ENCODE measurements at regions not wholly inside any gene's neighbourhood (a gene's known extent, or its start where the extent isn't known, plus 50 kb on each side); places are given as distances from the start of the nearest gene placed in this dataset.
"Not testable (repeated sequence)": the region's sequence is repeated elsewhere in the genome, so short reads cannot be mapped to it uniquely, and the experiment has no call there.

GRCh38 chr2:52022006-52022405 lies 990.1 kb upstream of the NRXN1 start:
- POLR2A ChIA-PET (ENCODE audit: low non-redundant PET), result no interaction called here
- no peak overlapping the region for H3K27ac ChIP-seq
- TF ChIP-seq CTCF (conservative IDR thresholded peaks at IDR 0.05; ENCODE audit: low read depth), result no peak
- DNase-seq (ENCODE audit: low spot score), result no peak
- CTCF ChIA-PET, result no interaction called here

- H3K27ac ChIP-seq, result no peak overlapping the region
- TF ChIP-seq CTCF (conservative IDR thresholded peaks at IDR 0.05; ENCODE audit: low read depth), result no peak
- no peak for DNase-seq (ENCODE audit: low spot score)
- POLR2A ChIA-PET (ENCODE audit: low non-redundant PET), result no interaction called here
- CTCF ChIA-PET, result no interaction called here
Measured at GRCh38 chr2:52017646-52018235, 985.8 kb upstream of the NRXN1 start.

GRCh38 chr2:52006821-52007366 lies 975.0 kb upstream of the NRXN1 start:
- POLR2A ChIA-PET (ENCODE audit: low non-redundant PET); DNase-seq (ENCODE audit: low spot score); CTCF ChIA-PET; H3K27ac ChIP-seq: not testable (repeated sequence)

DNA sequence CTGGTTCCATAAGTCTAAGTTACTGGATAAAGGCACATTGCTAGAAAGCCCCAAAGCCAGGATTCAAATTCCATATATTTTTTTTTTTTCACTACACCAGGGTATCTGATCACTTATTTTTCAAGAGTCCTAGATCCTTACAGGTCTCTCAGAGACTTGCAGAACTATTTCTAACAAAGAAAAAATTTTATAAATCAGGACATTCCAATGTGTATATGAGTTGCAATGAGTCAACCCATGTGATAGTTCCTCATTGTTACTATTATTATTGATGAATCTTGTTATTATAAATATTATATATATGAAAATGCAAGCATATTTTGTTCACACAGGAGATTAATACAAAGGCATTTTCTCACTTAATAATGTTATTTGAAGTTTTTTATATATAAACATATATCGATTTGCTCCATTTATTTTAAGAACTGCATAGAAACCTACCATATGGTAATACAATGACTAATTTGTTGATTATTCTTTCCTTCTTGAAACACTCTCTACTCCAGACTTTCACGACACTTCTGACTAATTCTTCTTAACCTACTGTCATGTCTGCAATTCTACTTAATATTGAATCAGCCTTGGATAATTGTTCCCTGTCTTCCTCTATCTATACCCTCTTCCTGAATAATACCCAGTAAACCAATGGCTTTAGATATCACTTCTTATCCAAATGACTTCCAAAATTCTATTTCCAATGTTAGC lies 968.4 kb upstream of the NRXN1 start:
- ChIA-PET POLR2A (ENCODE audit: low non-redundant PET) (no interaction called here), CTCF (no interaction called here)
- DNase-seq (ENCODE audit: low spot score), result no peak
- TF ChIP-seq CTCF (conservative IDR thresholded peaks at IDR 0.05; ENCODE audit: low read depth), result no peak
- H3K27ac ChIP-seq, result no peak overlapping the region

DNA sequence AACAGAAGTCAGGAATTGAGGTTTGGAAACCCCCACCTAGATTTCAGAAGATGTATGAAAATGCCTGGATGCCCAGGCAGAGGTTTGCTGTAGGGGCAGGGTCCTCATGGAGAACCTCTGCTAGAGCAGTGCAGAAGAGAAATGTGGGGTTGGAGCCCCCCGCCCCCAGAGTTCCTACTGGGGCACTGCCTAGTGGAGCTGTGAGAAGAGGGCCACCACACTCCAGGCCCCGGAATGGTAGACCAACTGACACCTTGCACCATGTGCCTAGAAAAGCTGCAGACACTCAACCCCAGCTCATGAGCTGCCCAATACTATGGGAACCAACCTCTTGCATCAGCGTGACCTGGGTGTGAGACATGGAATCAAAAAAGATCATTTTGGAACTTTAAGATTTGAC lies 967.0 kb upstream of the NRXN1 start:
- DNase-seq (ENCODE audit: low spot score), result no peak
- ChIA-PET POLR2A (ENCODE audit: low non-redundant PET) (no interaction called here), CTCF (no interaction called here)
- TF ChIP-seq CTCF (conservative IDR thresholded peaks at IDR 0.05; ENCODE audit: low read depth), result no peak
- H3K27ac ChIP-seq, result no peak overlapping the region

DNA sequence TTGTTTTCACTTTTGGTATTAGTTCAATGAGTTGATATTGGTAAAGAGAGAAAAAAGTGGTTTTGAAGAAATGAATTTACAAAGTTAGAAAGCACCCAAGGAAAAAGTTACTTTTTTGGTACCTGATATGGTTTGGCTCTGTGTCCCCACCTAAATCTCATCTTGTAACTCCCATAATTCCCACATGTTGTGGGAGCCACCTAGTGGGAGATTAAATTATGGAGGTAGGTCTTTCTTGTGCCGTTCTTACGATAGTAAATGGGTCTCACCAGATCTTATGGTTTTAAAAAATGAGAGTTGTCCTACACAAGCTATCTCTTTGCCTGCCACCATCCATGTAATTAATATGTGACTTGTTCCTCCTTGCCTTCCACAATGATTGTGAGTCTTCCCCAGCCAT lies 965.6 kb upstream of the NRXN1 start:
- ChIA-PET CTCF (interaction anchor here (0.6 kb wide), 1 partner anchor 370 kb away, joined by 3 read pairs; no protein-coding TSS in a partner anchor), POLR2A (ENCODE audit: low non-redundant PET) (no interaction called here)
- 0 out of 2 replicates have a peak, but pooled peaks have one; percentile 7 for TF ChIP-seq CTCF (conservative IDR thresholded peaks at IDR 0.05; ENCODE audit: low read depth)
- DNase-seq (ENCODE audit: low spot score), result no peak
- no peak overlapping the region for H3K27ac ChIP-seq

- DNase-seq (ENCODE audit: low spot score), result no peak
- no peak for TF ChIP-seq CTCF (conservative IDR thresholded peaks at IDR 0.05; ENCODE audit: low read depth)
- POLR2A ChIA-PET (ENCODE audit: low non-redundant PET), result no interaction called here
- CTCF ChIA-PET, result no interaction called here
- H3K27ac ChIP-seq, result no peak overlapping the region
Measured at GRCh38 chr2:51995293-51995692, 963.4 kb upstream of the NRXN1 start.
